ENCODE measurements at regions not wholly inside any gene's neighbourhood (a gene's known extent, or its start where the extent isn't known, plus 50 kb on each side); places are given as distances from the start of the nearest gene placed in this dataset.

- H3K18ac ChIP-seq (ENCODE audit: low read depth in 1 of 2, low read length in 2 of 2) = no peak overlapping the region
- H4K8ac ChIP-seq (ENCODE audit: low read length) = no peak overlapping the region
- H3K23ac ChIP-seq (ENCODE audit: low read length in 2 of 2) = no peak overlapping the region
- H3K9ac ChIP-seq (ENCODE audit: low read length) = no peak overlapping the region
- no peak overlapping the region for H3K4me3 ChIP-seq (ENCODE audit: insufficient read depth in 1 of 2, low read depth in 1 of 2, low read length in 2 of 2)
- no peak overlapping the region for H2BK15ac ChIP-seq (ENCODE audit: low read depth, poor library complexity, severe bottlenecking)
- H3K36me3 ChIP-seq (ENCODE audit: control insufficient read depth in 1 of 2, insufficient read depth in 2 of 2, low read depth in 1 of 2, low read length in 2 of 2) = no peaks in the 10 kb centered on the region
- no peak overlapping the region for H2AFZ ChIP-seq (ENCODE audit: low read depth, low read length)
- H3K4ac ChIP-seq (ENCODE audit: low read depth in 1 of 2, low read length in 2 of 2) = no peak overlapping the region
- H3K4me2 ChIP-seq (ENCODE audit: low read length, poor library complexity, severe bottlenecking) = no peak overlapping the region
- peaks cover 44 to 54% of the 10 kb centered on the region in 2 experiments for H3K27me3 ChIP-seq (ENCODE audit: control insufficient read depth in 1 of 2, insufficient read depth in 1 of 2, low read length in 2 of 2)
- H3K4me1 ChIP-seq (ENCODE audit: control insufficient read depth, insufficient read depth, low read depth, low read length) = peaks cover 2% of the 10 kb centered on the region
- H2BK12ac ChIP-seq (ENCODE audit: low read length in 2 of 2) = no peak overlapping the region
- no peak for DNase-seq
- no peak overlapping the region for H2BK120ac ChIP-seq (ENCODE audit: low read depth, low read length)
- H2BK5ac ChIP-seq (ENCODE audit: low read depth, low read length, poor library complexity, severe bottlenecking) = no peak overlapping the region
- no peaks in the 10 kb centered on the region for H3K79me1 ChIP-seq (replicated peaks; ENCODE audit: low read length, poor library complexity, severe bottlenecking)
- no peak overlapping the region for H2AK5ac ChIP-seq (ENCODE audit: low read length, severe bottlenecking)
- H4K91ac ChIP-seq (ENCODE audit: low read length) = no peak overlapping the region
- 80% methylated on average over 8 of the region's 9 CpGs for WGBS
- no peak overlapping the region for H3K27ac ChIP-seq (ENCODE audit: low read length, poor library complexity, severe bottlenecking)
- no peak overlapping the region for H3K14ac ChIP-seq (ENCODE audit: low read length in 2 of 2)
- no peaks in the 10 kb centered on the region for H3K9me3 ChIP-seq (ENCODE audit: control insufficient read depth, low read length)
These were observed 88.0 kb downstream of the RPLP1 start for GRCh38 chr15:69540622-69541021.

GRCh38 chr15:69542028-69542427 is 89.4 kb downstream of the RPLP1 start:
- no peaks in the 10 kb centered on the region for H3K9me3 ChIP-seq (ENCODE audit: control insufficient read depth, low read length)
- no peak overlapping the region for H2BK12ac ChIP-seq (ENCODE audit: low read length in 2 of 2)
- H3K27ac ChIP-seq (ENCODE audit: low read length, poor library complexity, severe bottlenecking) = no peak overlapping the region
- no peak overlapping the region for H2AFZ ChIP-seq (ENCODE audit: low read depth, low read length)
- H3K36me3 ChIP-seq (ENCODE audit: control insufficient read depth in 1 of 2, insufficient read depth in 2 of 2, low read depth in 1 of 2, low read length in 2 of 2) = no peaks in the 10 kb centered on the region
- no peak overlapping the region for H3K23ac ChIP-seq (ENCODE audit: low read length in 2 of 2)
- H3K18ac ChIP-seq (ENCODE audit: low read depth in 1 of 2, low read length in 2 of 2) = no peak overlapping the region
- H2BK5ac ChIP-seq (ENCODE audit: low read depth, low read length, poor library complexity, severe bottlenecking) = no peak overlapping the region
- no peak overlapping the region for H3K4me2 ChIP-seq (ENCODE audit: low read length, poor library complexity, severe bottlenecking)
- WGBS = 83% methylated on average over 7 of the region's 7 CpGs
- no peak overlapping the region for H3K14ac ChIP-seq (ENCODE audit: low read length in 2 of 2)
- H3K4ac ChIP-seq (ENCODE audit: low read depth in 1 of 2, low read length in 2 of 2) = no peak overlapping the region
- H4K8ac ChIP-seq (ENCODE audit: low read length) = no peak overlapping the region
- DNase-seq = no peak
- H2AK5ac ChIP-seq (ENCODE audit: low read length, severe bottlenecking) = no peak overlapping the region
- H2BK120ac ChIP-seq (ENCODE audit: low read depth, low read length) = no peak overlapping the region
- H3K79me1 ChIP-seq (replicated peaks; ENCODE audit: low read length, poor library complexity, severe bottlenecking) = no peaks in the 10 kb centered on the region
- H3K4me3 ChIP-seq (ENCODE audit: insufficient read depth in 1 of 2, low read depth in 1 of 2, low read length in 2 of 2) = no peak overlapping the region
- H4K91ac ChIP-seq (ENCODE audit: low read length) = no peak overlapping the region
- no peaks in the 10 kb centered on the region for H3K4me1 ChIP-seq (ENCODE audit: control insufficient read depth, insufficient read depth, low read depth, low read length)
- no peak overlapping the region for H3K9ac ChIP-seq (ENCODE audit: low read length)
- no peak overlapping the region for H2BK15ac ChIP-seq (ENCODE audit: low read depth, poor library complexity, severe bottlenecking)
- H3K27me3 ChIP-seq (ENCODE audit: control insufficient read depth in 1 of 2, insufficient read depth in 1 of 2, low read length in 2 of 2) = peaks cover 47 to 65% of the 10 kb centered on the region in 2 experiments

- Histone ChIP-seq H3K27ac (ENCODE audit: low read length, poor library complexity, severe bottlenecking) (no peak overlapping the region), H3K79me1 (replicated peaks; ENCODE audit: low read length, poor library complexity, severe bottlenecking) (no peaks in the 10 kb centered on the region), H2BK5ac (ENCODE audit: low read depth, low read length, poor library complexity, severe bottlenecking) (no peak overlapping the region), H2BK120ac (ENCODE audit: low read depth, low read length) (no peak overlapping the region), H3K9ac (ENCODE audit: low read length) (no peak overlapping the region), H4K8ac (ENCODE audit: low read length) (no peak overlapping the region), H3K4me2 (ENCODE audit: low read length, poor library complexity, severe bottlenecking) (no peak overlapping the region), H2AFZ (ENCODE audit: low read depth, low read length) (no peak overlapping the region), H3K27me3 (ENCODE audit: control insufficient read depth in 1 of 2, insufficient read depth in 1 of 2, low read length in 2 of 2) (peaks cover 52 to 76% of the 10 kb centered on the region in 2 experiments), H3K18ac (ENCODE audit: low read depth in 1 of 2, low read length in 2 of 2) (no peak overlapping the region), H2AK5ac (ENCODE audit: low read length, severe bottlenecking) (no peak overlapping the region), H3K9me3 (ENCODE audit: control insufficient read depth, low read length) (peaks cover 4% of the 10 kb centered on the region), H3K4me3 (ENCODE audit: insufficient read depth in 1 of 2, low read depth in 1 of 2, low read length in 2 of 2) (no peak overlapping the region), H2BK12ac (ENCODE audit: low read length in 2 of 2) (no peak overlapping the region), H3K4me1 (ENCODE audit: control insufficient read depth, insufficient read depth, low read depth, low read length) (peaks cover 2% of the 10 kb centered on the region), H2BK15ac (ENCODE audit: low read depth, poor library complexity, severe bottlenecking) (no peak overlapping the region), H3K23ac (ENCODE audit: low read length in 2 of 2) (no peak overlapping the region), H3K4ac (ENCODE audit: low read depth in 1 of 2, low read length in 2 of 2) (no peak overlapping the region), H4K91ac (ENCODE audit: low read length) (no peak overlapping the region), H3K14ac (ENCODE audit: low read length in 2 of 2) (no peak overlapping the region), H3K36me3 (ENCODE audit: control insufficient read depth in 1 of 2, insufficient read depth in 2 of 2, low read depth in 1 of 2, low read length in 2 of 2) (no peaks in the 10 kb centered on the region)
- WGBS = 74% methylated on average over 1 of the region's 1 CpG
- no peak for DNase-seq
These were observed 91.2 kb downstream of the RPLP1 start for GRCh38 chr15:69543681-69544364.

DNA sequence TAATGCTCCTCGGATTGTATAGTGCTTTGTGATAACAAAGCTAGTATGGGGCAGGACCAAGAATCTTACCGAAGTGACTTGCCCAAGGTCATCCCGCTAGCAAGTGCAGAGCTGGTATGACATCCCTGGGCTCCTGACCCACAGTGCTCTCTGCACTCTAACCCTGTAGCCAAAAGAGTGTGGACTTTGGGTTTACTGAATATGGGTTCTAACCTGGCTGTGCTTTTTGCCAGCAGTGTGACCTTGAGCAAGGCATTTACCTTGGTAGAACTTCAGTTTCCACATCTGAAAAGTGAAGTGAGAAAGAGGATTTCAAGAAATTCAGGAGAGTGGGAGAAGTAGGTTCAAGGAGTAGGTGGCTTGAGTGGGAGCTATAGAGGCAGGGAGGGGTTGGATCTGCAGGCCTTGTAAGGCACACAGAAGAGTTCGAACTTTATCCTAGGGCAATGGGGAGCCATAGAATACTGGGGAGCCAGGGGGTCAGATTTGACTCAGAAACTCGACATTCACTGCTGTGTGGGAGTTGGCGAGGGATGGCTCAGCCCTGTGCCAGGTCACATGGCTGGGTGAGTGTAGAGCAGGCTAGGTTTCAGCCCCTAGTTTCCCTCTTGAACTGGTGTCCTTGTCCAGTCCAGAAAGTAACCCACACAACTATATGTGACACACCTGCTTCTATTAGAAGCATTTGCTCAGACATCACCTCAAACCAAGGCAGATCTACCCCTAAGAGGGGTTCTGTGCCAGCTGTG is 91.9 kb downstream of the RPLP1 start:
- Histone ChIP-seq H2BK12ac (ENCODE audit: low read length in 2 of 2) (no peak overlapping the region), H2BK15ac (ENCODE audit: low read depth, poor library complexity, severe bottlenecking) (no peak overlapping the region), H3K14ac (ENCODE audit: low read length in 2 of 2) (no peak overlapping the region), H3K23ac (ENCODE audit: low read length in 2 of 2) (no peak overlapping the region), H3K4me1 (ENCODE audit: control insufficient read depth, insufficient read depth, low read depth, low read length) (peaks cover 2% of the 10 kb centered on the region), H4K91ac (ENCODE audit: low read length) (no peak overlapping the region), H4K8ac (ENCODE audit: low read length) (no peak overlapping the region), H3K4me2 (ENCODE audit: low read length, poor library complexity, severe bottlenecking) (no peak overlapping the region), H3K18ac (ENCODE audit: low read depth in 1 of 2, low read length in 2 of 2) (no peak overlapping the region), H3K9ac (ENCODE audit: low read length) (no peak overlapping the region), H3K36me3 (ENCODE audit: control insufficient read depth in 1 of 2, insufficient read depth in 2 of 2, low read depth in 1 of 2, low read length in 2 of 2) (no peaks in the 10 kb centered on the region), H3K27ac (ENCODE audit: low read length, poor library complexity, severe bottlenecking) (no peak overlapping the region), H2AK5ac (ENCODE audit: low read length, severe bottlenecking) (no peak overlapping the region), H2AFZ (ENCODE audit: low read depth, low read length) (no peak overlapping the region), H3K79me1 (replicated peaks; ENCODE audit: low read length, poor library complexity, severe bottlenecking) (no peaks in the 10 kb centered on the region), H3K4ac (ENCODE audit: low read depth in 1 of 2, low read length in 2 of 2) (no peak overlapping the region), H2BK5ac (ENCODE audit: low read depth, low read length, poor library complexity, severe bottlenecking) (no peak overlapping the region), H3K27me3 (ENCODE audit: control insufficient read depth in 1 of 2, insufficient read depth in 1 of 2, low read length in 2 of 2) (peaks cover 53 to 78% of the 10 kb centered on the region in 2 experiments), H3K4me3 (ENCODE audit: insufficient read depth in 1 of 2, low read depth in 1 of 2, low read length in 2 of 2) (no peak overlapping the region), H2BK120ac (ENCODE audit: low read depth, low read length) (no peak overlapping the region), H3K9me3 (ENCODE audit: control insufficient read depth, low read length) (peaks cover 4% of the 10 kb centered on the region)
- 85% methylated on average over 6 of the region's 6 CpGs for WGBS
- DNase-seq = no peak
